Bronchial epithelial cell (primary cell): ENCODE measurements at regions not wholly inside any gene's neighbourhood (a gene's known extent, or its start where the extent isn't known, plus 50 kb on each side); places are given as distances from the start of the nearest gene placed in this dataset.
A peak's percentile ranks its signal among the peaks of the same experiment; 100 is the strongest.

Experiments used
- DNase-seq: peaks from one replicate; pipeline ENCODE4 v3.0.0-alpha.2; 2010; ENCODE audit warnings: low read depth
- FAIRE-seq: peaks from 2 replicates; lab custom pipeline; 2011; peaks lifted over from hg19 to GRCh38; lab: Jason Lieb, UNC
- H3K27me3 ChIP-seq: 2 replicates; pipeline ENCODE4 v1.5.1; 2011; ENCODE audit warnings: low read length; ENCODE audit not compliant: control insufficient read depth, insufficient read depth
- H3K36me3 ChIP-seq: 2 replicates; pipeline ENCODE4 v1.5.1; 2011; ENCODE audit warnings: low read length; ENCODE audit not compliant: control insufficient read depth, insufficient read depth
- H3K4me3 ChIP-seq: 2 replicates; pipeline ENCODE4 v1.5.1; 2011; ENCODE audit warnings: mild to moderate bottlenecking, low read depth, low read length, control low read depth
- CTCF ChIP-seq: IDR thresholded peaks from 2 replicates; pipeline ENCODE4 v1.5.1; 2011; ENCODE audit warnings: mild to moderate bottlenecking, moderate library complexity, low read length, control low read depth, inconsistent platforms; ENCODE audit not compliant: insufficient read depth, severe bottlenecking

- Histone ChIP-seq H3K36me3 (no peaks in the 10 kb centered on the region), H3K4me3 (no peak overlapping the region), H3K27me3 (no peaks in the 10 kb centered on the region)
- FAIRE-seq (no peak), DNase-seq (no peak)
- TF ChIP-seq CTCF, result no peak
Measured at GRCh38 chr5:89280103-89281037, 397.4 kb upstream of the MEF2C start.

- Histone ChIP-seq H3K27me3 (no peaks in the 10 kb centered on the region), H3K36me3 (no peaks in the 10 kb centered on the region), H3K4me3 (no peak overlapping the region)
- no peak for DNase-seq
- TF ChIP-seq CTCF, result no peak
- FAIRE-seq, result no peak
Measured at GRCh38 chr5:89279391-89280036, 396.5 kb upstream of the MEF2C start.

GRCh38 chr5:89277816-89278215 is 394.8 kb upstream of the MEF2C start:
- no peak for FAIRE-seq
- DNase-seq, result peak; percentile 86
- H3K27me3 ChIP-seq, result no peaks in the 10 kb centered on the region
- H3K4me3 ChIP-seq, result no peak overlapping the region
- TF ChIP-seq CTCF, result no peak
- H3K36me3 ChIP-seq, result no peaks in the 10 kb centered on the region

- no peaks in the 10 kb centered on the region for H3K36me3 ChIP-seq
- no peak overlapping the region for H3K4me3 ChIP-seq
- peak; percentile 95 for DNase-seq
- no peak for FAIRE-seq
- no peak for TF ChIP-seq CTCF
- H3K27me3 ChIP-seq, result no peaks in the 10 kb centered on the region
Measured at GRCh38 chr5:89276566-89277305, 393.8 kb upstream of the MEF2C start.

GRCh38 chr5:89275066-89275855 is 392.3 kb upstream of the MEF2C start:
- no peaks in the 10 kb centered on the region for H3K36me3 ChIP-seq
- DNase-seq (peak; percentile 52), FAIRE-seq (no peak)
- no peak overlapping the region for H3K4me3 ChIP-seq
- no peak for TF ChIP-seq CTCF
- H3K27me3 ChIP-seq, result no peaks in the 10 kb centered on the region
